ENCODE measurements at regions not wholly inside any gene's neighbourhood (a gene's known extent, or its start where the extent isn't known, plus 50 kb on each side); places are given as distances from the start of the nearest gene placed in this dataset.
"Not testable (repeated sequence)": the region's sequence is repeated elsewhere in the genome, so short reads cannot be mapped to it uniquely, and the experiment has no call there.

- DNase-seq (ENCODE audit: low read depth in 1 of 2, low spot score in 1 of 2): no peak
Measured at GRCh38 chr10:34058845-34059614, 724.6 kb upstream of the NRP1 start.

GRCh38 chr10:34055410-34055985, 721.0 kb upstream of the NRP1 start:
- not testable (repeated sequence) for DNase-seq (ENCODE audit: low read depth in 1 of 2, low spot score in 1 of 2)

- peak in 1 of 2 donors; percentile 4 for DNase-seq (ENCODE audit: low read depth in 1 of 2, low spot score in 1 of 2)
Measured at GRCh38 chr10:34049887-34050286, 715.4 kb upstream of the NRP1 start.

- no peak for DNase-seq (ENCODE audit: low read depth in 1 of 2, low spot score in 1 of 2)
Measured at GRCh38 chr10:34049469-34049868, 715.0 kb upstream of the NRP1 start.

- DNase-seq (ENCODE audit: low read depth in 1 of 2, low spot score in 1 of 2): no peak
Measured at GRCh38 chr10:34047389-34047788, 712.9 kb upstream of the NRP1 start.

GRCh38 chr10:34046506-34047034, 712.1 kb upstream of the NRP1 start:
- DNase-seq (ENCODE audit: low read depth in 1 of 2, low spot score in 1 of 2): no peak

- no peak for DNase-seq (ENCODE audit: low read depth in 1 of 2, low spot score in 1 of 2)
Measured at GRCh38 chr10:34045571-34046190, 711.2 kb upstream of the NRP1 start.

- DNase-seq (ENCODE audit: low read depth in 1 of 2, low spot score in 1 of 2): no peak
Measured at GRCh38 chr10:34041871-34042270, 707.4 kb upstream of the NRP1 start.

GRCh38 chr10:34037499-34037898, 703.0 kb upstream of the NRP1 start:
- DNase-seq (ENCODE audit: low read depth in 1 of 2, low spot score in 1 of 2): no peak

- DNase-seq (ENCODE audit: low read depth in 1 of 2, low spot score in 1 of 2): not testable (repeated sequence)
Measured at GRCh38 chr10:34035241-34035790, 700.8 kb upstream of the NRP1 start.

GRCh38 chr10:34033078-34033477, 698.6 kb upstream of the NRP1 start:
- DNase-seq (ENCODE audit: low read depth in 1 of 2, low spot score in 1 of 2): no peak

- DNase-seq (ENCODE audit: low read depth in 1 of 2, low spot score in 1 of 2): no peak
Measured at GRCh38 chr10:34032564-34032963, 698.1 kb upstream of the NRP1 start.

GRCh38 chr10:34031400-34031799, 696.9 kb upstream of the NRP1 start:
- no peak for DNase-seq (ENCODE audit: low read depth in 1 of 2, low spot score in 1 of 2)

GRCh38 chr10:34029455-34029854, 695.0 kb upstream of the NRP1 start:
- DNase-seq (ENCODE audit: low read depth in 1 of 2, low spot score in 1 of 2): no peak

- DNase-seq (ENCODE audit: low read depth in 1 of 2, low spot score in 1 of 2): no peak
Measured at GRCh38 chr10:34028936-34029335, 694.5 kb upstream of the NRP1 start.

GRCh38 chr10:34024693-34025425, 690.4 kb upstream of the NRP1 start:
- no peak for DNase-seq (ENCODE audit: low read depth in 1 of 2, low spot score in 1 of 2)

- no peak for DNase-seq (ENCODE audit: low read depth in 1 of 2, low spot score in 1 of 2)
Measured at GRCh38 chr10:34024282-34024681, 689.8 kb upstream of the NRP1 start.

GRCh38 chr10:34022195-34022594, 687.7 kb upstream of the NRP1 start:
- DNase-seq (ENCODE audit: low read depth in 1 of 2, low spot score in 1 of 2): no peak

GRCh38 chr10:34018784-34019183, 684.3 kb upstream of the NRP1 start:
- no peak for DNase-seq (ENCODE audit: low read depth in 1 of 2, low spot score in 1 of 2)

- DNase-seq (ENCODE audit: low read depth in 1 of 2, low spot score in 1 of 2): no peak
Measured at GRCh38 chr10:34018129-34018528, 683.7 kb upstream of the NRP1 start.

- DNase-seq (ENCODE audit: low read depth in 1 of 2, low spot score in 1 of 2): no peak
Measured at GRCh38 chr10:34017281-34017680, 682.8 kb upstream of the NRP1 start.

All from activated CD4-positive, alpha-beta T cell treated with anti-CD3 and anti-CD28 coated beads, Interleukin-2, amount 50 U/mL, for 24 hours (primary cell).